MM.1S (cell line): ENCODE measurements at regions not wholly inside any gene's neighbourhood (a gene's known extent, or its start where the extent isn't known, plus 50 kb on each side); places are given as distances from the start of the nearest gene placed in this dataset.

Source experiments
- CTCF ChIP-seq: fragments of 300-600 bp; sonication (generic); IDR thresholded peaks from 2 replicates; pipeline ENCODE4 v1.5.1; 2016; ENCODE audit warnings: antibody characterized with exemption, low read length, mixed read lengths
- EZH2 ChIP-seq: fragments of 300-600 bp; sonication (generic); optimal IDR thresholded peaks from 2 replicates; pipeline ENCODE3; 2017; ENCODE audit warnings: low read depth, mild to moderate bottlenecking, antibody characterized with exemption, low read length, mixed read lengths
- EZH2phosphoT487 ChIP-seq: fragments of 300-600 bp; sonication (generic); IDR thresholded peaks from 2 replicates; pipeline ENCODE4 v1.6.1; 2018; ENCODE audit warnings: antibody characterized with exemption, low read length

DNA sequence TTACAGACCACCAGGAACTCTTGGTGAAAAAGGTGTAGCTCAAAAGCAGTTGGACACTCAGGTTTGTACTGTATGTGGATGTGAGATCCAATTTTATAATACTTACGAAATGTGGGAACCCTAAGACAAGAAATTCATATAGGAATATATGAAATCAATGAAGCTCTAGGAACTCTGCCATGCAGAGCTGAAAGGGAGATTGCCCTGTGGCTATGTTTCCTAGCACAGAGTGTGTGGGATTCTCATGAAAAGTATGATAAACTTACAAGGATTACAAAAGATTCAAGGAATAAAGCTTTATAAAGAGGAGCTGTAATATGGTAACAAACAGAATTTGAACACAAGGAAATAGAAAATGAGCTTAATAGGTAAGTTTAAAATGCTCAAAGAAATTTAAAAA lies 205.7 kb upstream of the FAM83B start:
- TF ChIP-seq CTCF (no peak), EZH2 (no peak), EZH2phosphoT487 (no peak)
